ENCODE measurements at regions not wholly inside any gene's neighbourhood (a gene's known extent, or its start where the extent isn't known, plus 50 kb on each side); places are given as distances from the start of the nearest gene placed in this dataset.

GRCh38 chr13:99027661-99028425 is 50.0 kb upstream of the DOCK9 start:
- DNase-seq (ENCODE audit: low spot score) = no peak

- DNase-seq (ENCODE audit: low spot score) = peak; percentile 37
These were observed 51.0 kb upstream of the DOCK9 start for GRCh38 chr13:99028890-99029289.

GRCh38 chr13:99029576-99029975 is 51.7 kb upstream of the DOCK9 start:
- DNase-seq (ENCODE audit: low spot score) = no peak

GRCh38 chr13:99030326-99030725 is 52.5 kb upstream of the DOCK9 start:
- DNase-seq (ENCODE audit: low spot score) = no peak

- DNase-seq (ENCODE audit: low spot score) = no peak
These were observed 54.0 kb upstream of the DOCK9 start for GRCh38 chr13:99031832-99032231.

- DNase-seq (ENCODE audit: low spot score) = peak; percentile 41
These were observed 56.0 kb upstream of the DOCK9 start for GRCh38 chr13:99033814-99034213.

GRCh38 chr13:99034333-99035085 is 56.6 kb upstream of the DOCK9 start:
- DNase-seq (ENCODE audit: low spot score) = no peak

- no peak for DNase-seq (ENCODE audit: low spot score)
These were observed 57.9 kb upstream of the DOCK9 start for GRCh38 chr13:99035715-99036114.

- no peak for DNase-seq (ENCODE audit: low spot score)
These were observed 59.9 kb upstream of the DOCK9 start for GRCh38 chr13:99037756-99038155.

- DNase-seq (ENCODE audit: low spot score) = no peak
These were observed 61.9 kb upstream of the DOCK9 start for GRCh38 chr13:99039718-99040280.

- no peak for DNase-seq (ENCODE audit: low spot score)
These were observed 62.8 kb upstream of the DOCK9 start for GRCh38 chr13:99040536-99041131.

- no peak for DNase-seq (ENCODE audit: low spot score)
These were observed 63.5 kb upstream of the DOCK9 start for GRCh38 chr13:99041337-99041736.

GRCh38 chr13:99041788-99042187 is 63.9 kb upstream of the DOCK9 start:
- DNase-seq (ENCODE audit: low spot score) = no peak

GRCh38 chr13:99042521-99043250 is 64.8 kb upstream of the DOCK9 start:
- DNase-seq (ENCODE audit: low spot score) = no peak

GRCh38 chr13:99043831-99044231 is 66.0 kb upstream of the DOCK9 start:
- DNase-seq (ENCODE audit: low spot score) = no peak

- DNase-seq (ENCODE audit: low spot score) = no peak
These were observed 66.9 kb upstream of the DOCK9 start for GRCh38 chr13:99044764-99045163.

- no peak for DNase-seq (ENCODE audit: low spot score)
These were observed 67.5 kb upstream of the DOCK9 start for GRCh38 chr13:99045396-99045795.

GRCh38 chr13:99046851-99047250 is 69.0 kb upstream of the DOCK9 start:
- DNase-seq (ENCODE audit: low spot score) = no peak

- no peak for DNase-seq (ENCODE audit: low spot score)
These were observed 73.2 kb upstream of the DOCK9 start for GRCh38 chr13:99050983-99051488.

- peak; percentile 43 for DNase-seq (ENCODE audit: low spot score)
These were observed 74.0 kb upstream of the DOCK9 start for GRCh38 chr13:99051768-99052455.

GRCh38 chr13:99053636-99054233 is 75.9 kb upstream of the DOCK9 start:
- DNase-seq (ENCODE audit: low spot score) = no peak

Data from CD4-positive, alpha-beta T cell treated with Interleukin-2 at 100 ng/mL for 4 hours (primary cell).